Forelimb muscle (tissue), 1 donor: ENCODE measurements at regions not wholly inside any gene's neighbourhood (a gene's known extent, or its start where the extent isn't known, plus 50 kb on each side); places are given as distances from the start of the nearest gene placed in this dataset.

Experiments used
- DNase-seq: peaks from one replicate; pipeline ENCODE4 v3.0.0-alpha.2; 2013; ENCODE audit warnings: low read depth

DNA sequence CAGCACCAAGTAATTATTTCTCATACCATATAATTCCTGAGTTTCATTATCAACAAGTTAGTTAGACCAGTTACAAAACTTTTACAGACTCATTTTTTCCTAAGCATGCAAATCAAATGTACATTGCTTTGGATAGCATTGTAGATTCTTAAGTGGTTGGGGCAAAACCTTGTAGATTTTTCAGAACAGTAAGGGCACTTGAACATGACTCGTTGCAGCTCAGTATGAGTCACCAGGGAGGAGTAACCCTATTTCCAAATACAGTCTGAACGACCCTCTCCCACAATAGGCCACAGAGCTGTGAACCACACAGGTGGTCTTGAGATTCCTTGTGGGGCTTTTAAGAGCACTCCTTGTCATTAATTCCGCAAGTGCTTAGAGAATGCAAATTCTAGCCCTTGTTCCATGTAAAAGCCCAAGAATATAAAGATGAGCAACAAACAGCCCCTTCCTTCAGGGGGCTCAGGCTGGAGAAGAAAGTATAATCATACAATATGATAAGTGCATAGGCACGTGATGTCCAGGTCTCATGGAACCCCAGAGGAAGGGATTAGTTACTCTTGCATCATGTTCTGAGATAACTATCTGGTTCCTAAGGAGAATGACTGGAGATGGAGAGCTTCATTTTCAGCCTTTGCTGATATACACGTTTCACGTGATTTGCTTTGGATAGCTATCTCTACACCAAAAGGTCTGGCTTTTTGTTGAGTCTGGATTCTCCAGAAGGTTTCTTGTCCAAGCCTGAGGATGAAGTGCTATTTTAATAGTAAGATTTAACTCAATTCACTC lies 295.7 kb downstream of the KCNN2 start:
- DNase-seq: no peak

DNA sequence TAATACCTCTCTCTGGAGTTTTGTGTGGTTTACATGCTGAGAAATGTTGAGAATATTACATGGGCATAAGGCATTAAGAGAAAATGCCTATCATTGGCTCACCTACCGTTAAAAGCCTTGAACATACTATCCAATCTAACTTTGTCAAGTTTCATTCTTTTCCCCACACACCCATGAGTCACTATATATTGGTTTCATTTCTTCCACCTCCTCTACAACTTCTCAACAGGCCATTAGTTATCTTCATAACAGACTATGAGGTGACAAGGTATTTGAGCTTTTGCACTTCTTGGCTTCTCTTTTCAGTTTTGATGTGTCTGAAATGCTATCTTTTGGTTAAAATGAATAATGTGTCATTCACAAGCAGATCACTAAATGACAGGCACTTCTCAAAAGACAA lies 288.0 kb downstream of the KCNN2 start:
- DNase-seq: no peak

DNA sequence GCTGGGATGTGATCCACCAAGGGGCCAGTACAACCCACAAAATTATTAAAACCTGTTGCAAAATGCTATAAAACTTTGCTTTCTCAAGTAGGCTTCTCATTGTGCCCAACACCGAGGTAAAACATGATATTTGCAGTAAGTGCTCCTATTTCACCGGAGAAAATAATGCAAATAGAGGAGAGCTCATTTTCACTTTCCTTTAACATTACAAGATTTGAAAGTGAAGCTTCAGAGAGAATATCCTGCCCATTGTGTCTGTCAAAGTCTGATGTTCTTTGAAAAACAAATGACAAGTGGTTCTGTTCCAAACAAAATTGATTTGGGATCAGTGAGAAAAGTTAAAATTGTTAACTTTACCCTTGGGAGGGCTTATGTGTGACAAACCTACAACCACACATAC lies 287.1 kb downstream of the KCNN2 start:
- no peak for DNase-seq

DNA sequence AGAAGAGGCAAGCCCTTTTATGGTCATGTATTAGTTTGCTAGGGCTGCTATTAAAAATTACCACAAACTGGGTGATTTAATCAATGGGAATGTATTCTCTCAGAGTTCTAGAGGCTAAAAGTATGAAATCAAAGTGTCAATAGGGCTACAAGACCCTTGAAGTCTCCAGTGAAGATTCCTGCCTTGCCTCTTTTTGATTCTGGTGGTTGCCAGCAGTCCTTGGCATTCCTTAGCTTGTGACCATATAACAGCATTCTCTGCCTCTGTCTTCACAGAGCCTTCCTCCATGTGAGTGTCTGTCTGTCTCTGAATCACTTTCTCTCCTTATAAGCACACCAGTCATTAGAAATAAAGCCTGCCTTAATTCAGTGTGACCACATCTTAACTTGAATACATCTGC lies 282.7 kb downstream of the KCNN2 start:
- no peak for DNase-seq

DNA sequence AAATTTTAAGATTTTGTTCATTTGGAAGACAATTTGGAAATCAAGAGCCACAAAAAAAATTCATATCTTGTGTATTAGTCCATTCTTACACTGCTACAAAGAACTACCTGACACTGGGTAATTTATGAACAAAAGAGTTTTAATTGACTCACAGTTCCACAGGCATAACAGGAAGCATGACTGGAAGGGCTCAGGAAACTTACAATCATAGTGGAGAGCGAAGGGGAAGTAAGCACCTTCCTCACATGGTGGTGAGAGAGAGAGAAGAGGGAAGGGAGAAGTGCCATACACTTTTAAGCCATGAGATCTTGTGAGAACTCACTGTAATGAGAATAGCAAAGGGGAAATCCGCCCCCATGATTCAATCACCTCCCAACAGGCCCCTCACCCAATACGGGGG lies 274.4 kb downstream of the KCNN2 start:
- no peak for DNase-seq

DNA sequence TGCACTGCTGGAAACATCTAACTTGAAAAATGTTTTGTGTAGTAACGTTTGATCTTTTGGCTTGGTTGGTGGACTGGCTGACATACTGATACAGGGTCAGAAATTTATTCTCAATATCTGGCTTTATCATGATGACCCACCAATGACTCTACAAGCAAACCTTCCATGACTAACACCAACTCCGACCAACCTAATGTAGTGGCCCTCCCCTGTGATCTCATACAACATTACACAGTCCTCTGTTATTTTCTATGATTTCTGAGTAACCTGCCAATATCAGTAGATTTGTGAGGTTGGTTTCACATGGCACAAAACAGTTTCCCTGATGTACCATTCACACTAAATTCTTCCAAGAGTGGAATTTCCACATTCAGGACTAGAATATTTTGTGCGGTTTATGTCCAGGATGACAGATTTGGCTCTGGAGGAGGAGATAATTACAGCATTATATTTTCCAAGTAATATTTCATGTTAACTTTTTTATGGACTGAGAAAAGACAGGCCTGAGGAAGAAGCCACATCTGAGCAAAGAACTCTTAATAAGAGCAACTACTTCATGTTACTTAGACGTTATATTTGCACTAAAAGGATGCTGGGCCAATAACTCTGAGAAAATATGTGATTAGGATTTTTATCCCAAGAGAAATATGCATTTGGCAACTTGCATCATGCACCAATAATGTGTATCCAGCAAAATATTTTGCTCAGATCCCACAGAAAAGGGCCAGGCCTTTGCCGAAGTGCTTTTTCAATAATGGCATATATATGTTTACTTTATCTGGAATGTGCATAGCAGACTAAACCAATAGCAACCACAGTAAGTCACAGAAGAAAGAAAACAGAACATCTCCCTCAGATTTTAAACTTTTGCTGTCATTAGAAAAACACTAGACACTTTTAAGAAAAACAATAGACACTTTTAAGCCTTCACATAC lies 273.4 kb downstream of the KCNN2 start:
- no peak for DNase-seq

DNA sequence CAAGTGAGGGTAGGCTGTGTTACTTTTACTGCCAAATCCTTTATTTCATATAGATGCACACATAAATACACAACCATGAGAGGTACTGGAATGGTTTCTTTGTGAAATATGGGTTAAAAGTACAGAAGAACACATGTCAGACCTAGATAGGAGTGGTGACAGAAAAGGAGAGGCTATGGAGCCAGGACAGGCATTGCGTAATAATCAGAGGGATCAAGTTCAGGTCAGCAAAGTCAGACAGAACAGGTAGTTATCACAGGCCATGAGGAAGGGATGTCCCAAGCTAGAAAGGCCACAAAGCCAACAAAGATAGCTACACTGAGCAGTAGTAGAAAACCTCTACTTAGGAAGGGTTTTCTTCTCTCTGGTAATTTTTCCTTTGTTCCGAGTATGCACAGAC lies 272.6 kb downstream of the KCNN2 start:
- no peak for DNase-seq

DNA sequence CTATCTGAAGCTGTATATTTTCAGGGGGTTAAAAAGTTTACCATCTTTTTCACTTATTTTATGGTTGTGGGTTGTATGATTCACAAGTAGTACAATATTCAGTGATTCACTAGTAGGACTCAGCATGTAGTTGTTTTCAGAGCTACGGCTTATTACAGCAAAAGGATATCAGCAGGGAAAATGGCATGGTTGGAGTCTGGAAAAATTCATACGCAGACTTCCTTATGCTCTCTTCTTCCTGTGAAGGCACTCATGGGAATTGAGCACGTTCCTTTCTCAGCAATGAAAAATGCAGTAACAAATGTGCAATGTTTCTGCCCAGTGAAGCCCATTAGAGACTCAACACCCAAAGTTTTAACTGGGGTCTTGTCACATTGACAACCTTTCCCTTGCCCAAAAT lies 250.5 kb downstream of the KCNN2 start:
- DNase-seq: no peak

DNA sequence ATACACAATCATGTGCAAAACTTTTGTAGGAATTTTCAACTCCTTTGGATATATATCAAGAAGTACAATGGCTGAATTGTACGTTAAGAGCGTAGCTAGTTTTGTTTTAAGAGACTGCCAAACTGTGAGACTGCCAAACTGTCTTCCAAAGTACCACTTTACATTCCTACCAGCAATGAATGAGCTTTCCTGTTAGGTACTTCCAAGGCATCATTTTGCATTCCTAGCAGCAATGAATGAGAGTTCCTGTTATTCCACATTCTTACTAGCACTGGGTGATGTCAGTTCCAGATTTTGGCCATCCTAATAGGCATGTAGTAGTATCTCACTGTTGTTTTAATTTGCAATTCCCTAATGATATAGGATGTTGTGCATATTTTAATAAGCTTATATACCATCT lies 219.3 kb downstream of the KCNN2 start:
- no peak for DNase-seq

DNA sequence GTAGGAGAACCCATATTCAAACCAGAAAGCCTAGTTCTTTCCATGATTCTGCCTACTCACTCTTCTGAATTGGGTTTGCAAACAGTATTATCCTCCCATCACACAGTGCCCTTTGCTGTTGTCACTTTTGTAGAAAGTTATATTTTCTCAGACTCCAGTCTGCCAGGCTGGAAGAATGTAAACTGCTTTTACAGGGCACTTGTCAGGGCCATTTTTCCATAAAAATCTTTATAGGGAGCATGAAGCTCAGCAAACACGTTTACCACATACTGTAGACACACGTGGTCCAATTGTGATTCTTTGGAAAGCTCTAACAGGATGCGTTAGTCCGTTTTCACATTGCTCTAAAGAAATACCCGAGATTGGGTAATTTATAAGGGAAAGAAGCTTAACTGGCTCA lies 204.0 kb downstream of the KCNN2 start:
- no peak for DNase-seq

DNA sequence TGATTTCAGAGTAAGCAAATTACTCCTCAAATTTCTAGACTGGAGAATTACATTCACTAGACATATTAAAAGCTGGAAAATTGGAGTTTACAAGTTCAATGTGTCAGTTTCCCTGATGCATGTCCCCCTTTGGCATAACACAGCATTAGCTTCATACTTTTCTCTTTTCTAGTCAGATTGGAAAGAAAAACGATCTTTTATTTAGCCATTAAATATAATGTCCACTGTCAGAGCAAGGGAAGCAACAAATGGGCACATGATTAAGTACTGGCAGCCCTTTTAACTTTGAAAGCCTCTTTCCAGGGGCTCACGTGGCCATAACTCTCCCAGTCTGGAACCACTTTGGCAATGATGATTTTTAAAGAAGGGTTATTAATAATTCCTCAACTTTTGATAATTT lies 203.3 kb downstream of the KCNN2 start:
- DNase-seq: no peak

DNA sequence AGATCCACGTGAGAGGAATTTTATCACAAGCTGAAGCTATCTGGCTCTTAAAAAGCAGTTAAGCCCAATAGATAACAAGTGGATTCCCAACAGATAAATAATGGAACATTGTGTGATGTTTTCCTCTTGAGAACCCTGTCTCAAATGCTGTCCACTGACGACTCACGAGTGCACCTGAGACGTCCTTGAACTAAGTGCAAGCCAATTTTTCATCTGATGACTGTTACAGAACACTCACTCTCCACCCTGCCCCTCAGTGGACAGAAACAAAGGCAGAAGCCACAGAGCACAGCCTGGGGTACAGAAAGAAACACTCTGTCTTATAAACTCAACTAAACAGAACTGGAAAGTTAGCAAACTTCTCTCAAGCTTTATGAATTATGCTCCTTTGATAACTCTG lies 199.5 kb downstream of the KCNN2 start:
- DNase-seq: no peak
